HepG2 (cell line): ENCODE measurements at regions not wholly inside any gene's neighbourhood (a gene's known extent, or its start where the extent isn't known, plus 50 kb on each side); places are given as distances from the start of the nearest gene placed in this dataset.

Source experiments
- ATF3 ChIP-seq: sonication (generic); formaldehyde crosslinking; IDR thresholded peaks from 2 replicates; pipeline ENCODE4 v1.4.0; 2020; ENCODE audit warnings: missing genetic modification reagents
- BHLHE40 ChIP-seq: IDR thresholded peaks from 2 replicates; pipeline ENCODE4 v1.6.1; 2011; ENCODE audit warnings: low read length, improper control_type of control experiment
- ETV6 ChIP-seq: sonication (generic); formaldehyde crosslinking; conservative IDR thresholded peaks from 2 replicates; pipeline ENCODE4 v1.4.0; 2020; ENCODE audit warnings: missing genetic modification reagents
- EZH2 ChIP-seq: conservative IDR thresholded peaks from 2 replicates; pipeline ENCODE4 v1.6.1; 2012; ENCODE audit warnings: mild to moderate bottlenecking, low read depth, low read length, moderate library complexity
- HOXA7 ChIP-seq: sonication (generic); formaldehyde crosslinking; IDR thresholded peaks from 2 replicates; pipeline ENCODE4 v1.8.1; 2022; ENCODE audit warnings: mild to moderate bottlenecking, missing genetic modification reagents, moderate library complexity
- NR1H2 ChIP-seq: sonication (generic); formaldehyde crosslinking; IDR thresholded peaks from 2 replicates; pipeline ENCODE4 v1.8.1; 2022; ENCODE audit warnings: low read depth, missing genetic modification reagents, borderline replicate concordance
- PBX3 ChIP-seq: sonication (generic); formaldehyde crosslinking; IDR thresholded peaks from 2 replicates; pipeline ENCODE4 v1.8.1; 2023; ENCODE audit warnings: missing genetic modification reagents, inconsistent platforms, borderline replicate concordance
- PCBP1 ChIP-seq: fragments of 200-400 bp; formaldehyde crosslinking; IDR thresholded peaks from 2 replicates; pipeline ENCODE4 v1.6.1; 2017; ENCODE audit warnings: mild to moderate bottlenecking, low read depth, low read length, borderline replicate concordance
- POLR2A ChIP-seq, 2 experiments: IDR thresholded peaks; 2 replicates each; pipeline ENCODE4 v1.6.1; 2011; ENCODE audit warnings: low read depth in 2 of 2, low read length in 2 of 2, mild to moderate bottlenecking in 1 of 2, moderate library complexity in 1 of 2; ENCODE audit not compliant: insufficient read depth in 1 of 2
- RBFOX2 ChIP-seq: fragments of 200-400 bp; formaldehyde crosslinking; IDR thresholded peaks from 2 replicates; pipeline ENCODE4 v1.6.1; 2017; ENCODE audit warnings: low read depth, mild to moderate bottlenecking, low read length
- RNF2 ChIP-seq: fragments of 450-650 bp; conservative IDR thresholded peaks from 2 replicates; pipeline ENCODE4 v1.6.1; 2016; ENCODE audit warnings: low read depth
- ZNF274 ChIP-seq: sonication (generic); formaldehyde crosslinking; IDR thresholded peaks from 2 replicates; pipeline ENCODE4 v1.5.1; 2020; ENCODE audit warnings: mild to moderate bottlenecking, missing genetic modification reagents
- TF ChIP-seq, protein P1 (sequence below): sonication (generic); formaldehyde crosslinking; IDR thresholded peaks from 2 replicates; pipeline ENCODE4 v1.5.1; 2020; ENCODE audit warnings: missing genetic modification reagents, mild to moderate bottlenecking, borderline replicate concordance

DNA sequence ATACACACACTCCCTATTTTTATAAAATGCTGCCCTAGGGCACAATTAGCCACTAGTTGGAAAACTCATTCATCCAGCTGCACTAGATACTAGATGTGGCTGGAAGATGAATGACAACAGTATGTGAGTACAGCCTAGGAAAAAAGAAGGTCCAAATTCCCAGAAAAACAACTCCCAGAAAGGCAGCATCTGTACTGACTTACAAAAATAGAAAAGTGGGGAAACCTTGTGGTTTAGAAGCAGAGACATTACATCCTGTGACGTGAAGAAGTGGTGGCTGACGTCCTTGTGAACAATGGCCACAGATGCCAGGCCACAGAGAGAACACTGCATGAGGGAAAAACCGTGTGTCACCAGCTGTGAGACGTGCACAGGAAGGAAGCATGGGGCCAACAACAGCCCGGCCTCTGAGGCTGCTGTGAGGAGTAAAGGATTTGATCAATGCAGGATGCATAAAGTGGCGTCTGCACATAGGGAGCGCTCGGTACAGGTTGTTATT lies 81.2 kb downstream of the SPRY1 start:
- TF ChIP-seq ETV6 (CRISPR knock-in tag): no peak
- no peak for TF ChIP-seq ATF3 (CRISPR knock-in tag)
- no peak for TF ChIP-seq RBFOX2
- TF ChIP-seq POLR2A (IDR thresholded peaks at IDR 0.05; ENCODE audit: insufficient read depth in 1 of 2, low read depth in 2 of 2, low read length in 2 of 2): 0 out of 4 replicates have a peak, but pooled peaks of 1 of the 2 experiments have one; percentile 25
- no peak for TF ChIP-seq PCBP1
- no peak for TF ChIP-seq HOXA7 (CRISPR knock-in tag)
- TF ChIP-seq NR1H2 (CRISPR knock-in tag): no peak
- TF ChIP-seq RNF2: no peak
- no peak for TF ChIP-seq BHLHE40
- TF ChIP-seq, protein P1, sequence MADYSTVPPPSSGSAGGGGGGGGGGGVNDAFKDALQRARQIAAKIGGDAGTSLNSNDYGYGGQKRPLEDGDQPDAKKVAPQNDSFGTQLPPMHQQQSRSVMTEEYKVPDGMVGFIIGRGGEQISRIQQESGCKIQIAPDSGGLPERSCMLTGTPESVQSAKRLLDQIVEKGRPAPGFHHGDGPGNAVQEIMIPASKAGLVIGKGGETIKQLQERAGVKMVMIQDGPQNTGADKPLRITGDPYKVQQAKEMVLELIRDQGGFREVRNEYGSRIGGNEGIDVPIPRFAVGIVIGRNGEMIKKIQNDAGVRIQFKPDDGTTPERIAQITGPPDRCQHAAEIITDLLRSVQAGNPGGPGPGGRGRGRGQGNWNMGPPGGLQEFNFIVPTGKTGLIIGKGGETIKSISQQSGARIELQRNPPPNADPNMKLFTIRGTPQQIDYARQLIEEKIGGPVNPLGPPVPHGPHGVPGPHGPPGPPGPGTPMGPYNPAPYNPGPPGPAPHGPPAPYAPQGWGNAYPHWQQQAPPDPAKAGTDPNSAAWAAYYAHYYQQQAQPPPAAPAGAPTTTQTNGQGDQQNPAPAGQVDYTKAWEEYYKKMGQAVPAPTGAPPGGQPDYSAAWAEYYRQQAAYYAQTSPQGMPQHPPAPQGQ (CRISPR knock-in tag): no peak
- TF ChIP-seq ZNF274 (CRISPR knock-in tag): no peak
- TF ChIP-seq PBX3 (CRISPR knock-in tag): no peak
- TF ChIP-seq EZH2: no peak
